SK-N-SH (cell line): ENCODE measurements at regions not wholly inside any gene's neighbourhood (a gene's known extent, or its start where the extent isn't known, plus 50 kb on each side); places are given as distances from the start of the nearest gene placed in this dataset.

Source experiments
- CTCF ChIA-PET: fragments of 300-600, 350-600 bp; formaldehyde crosslinking; extraction: SDS; loops from one replicate; lab custom pipeline; 2021; lab: Yijun Ruan, JAX
- POLR2A ChIA-PET: fragments of 350-600 bp; sonication (Branson Sonifier 250); formaldehyde crosslinking; extraction: SDS; loops from one replicate; lab custom pipeline; 2020; ENCODE audit warnings: antibody characterized with exemption, inconsistent platforms; lab: Yijun Ruan, JAX
- DNase-seq: peaks from one replicate; pipeline ENCODE4 v3.0.0; 2012
- H2AFZ ChIP-seq: fragments of 200-600 bp; sonication (generic); 2 replicates; pipeline ENCODE4 v1.8.1; 2016; ENCODE audit warnings: antibody characterized with exemption, mild to moderate bottlenecking, low read depth
- H3F3A ChIP-seq: fragments of 200-600 bp; sonication (generic); replicated peaks from 2 replicates; pipeline ENCODE3; 2016; ENCODE audit warnings: antibody characterized with exemption, mild to moderate bottlenecking; ENCODE audit not compliant: insufficient read depth
- H3K27ac ChIP-seq, 2 experiments: fragments of 200-500 bp in 1 of 2; fragments of 200-600 bp in 1 of 2; sonication (Bioruptor generic) in 1 of 2; sonication (generic), shearing (Covaris generic) in 1 of 2; 2 replicates each; pipeline versions ENCODE4 v1.5.1 to v1.6.1; 2014 to 2016; ENCODE audit warnings: low read depth in 2 of 2, inconsistent platforms in 1 of 2, low read length in 1 of 2, mild to moderate bottlenecking in 1 of 2, mixed read lengths in 1 of 2
- H3K27me3 ChIP-seq: fragments of 200-600 bp; sonication (generic), shearing (Covaris generic); 2 replicates; pipeline ENCODE4 v1.6.1; 2016; ENCODE audit warnings: mixed run types; ENCODE audit not compliant: insufficient read depth
- H3K36me3 ChIP-seq, 2 experiments: fragments of 200-500 bp in 1 of 2; fragments of 200-600 bp in 1 of 2; sonication (Bioruptor generic) in 1 of 2; sonication (generic) in 1 of 2; replicated peaks in 1 of 2; 2 replicates each; pipeline versions ENCODE3 to v1.5.1; 2014 to 2016; ENCODE audit warnings: low read length in 1 of 2, mild to moderate bottlenecking in 1 of 2; ENCODE audit not compliant: insufficient read depth in 2 of 2, control insufficient read depth in 1 of 2
- H3K4me1 ChIP-seq, 2 experiments: fragments of 200-500 bp in 1 of 2; fragments of 200-600 bp in 1 of 2; sonication (Bioruptor generic) in 1 of 2; sonication (generic), shearing (Covaris generic) in 1 of 2; 2 replicates each; pipeline versions ENCODE4 v1.5.1 to v1.6.1; 2014 to 2016; ENCODE audit warnings: low read depth in 1 of 2, low read length in 1 of 2, mixed run types in 1 of 2; ENCODE audit not compliant: insufficient read depth in 2 of 2, control insufficient read depth in 1 of 2
- H3K4me2 ChIP-seq: fragments of 200-600 bp; sonication (generic), shearing (Covaris generic); 2 replicates; pipeline ENCODE4 v1.6.1; 2017; ENCODE audit warnings: mixed run types
- H3K4me3 ChIP-seq, 2 experiments: fragments of 200-500 bp in 1 of 2; fragments of 200-600 bp in 1 of 2; sonication (Bioruptor generic) in 1 of 2; sonication (generic), shearing (Covaris generic) in 1 of 2; 2 replicates each; pipeline versions ENCODE4 v1.5.1 to v1.8.1; 2014 to 2016; ENCODE audit warnings: low read depth in 2 of 2, inconsistent platforms in 1 of 2, low read length in 1 of 2, mild to moderate bottlenecking in 1 of 2, mixed read lengths in 1 of 2, moderate library complexity in 1 of 2
- H3K79me2 ChIP-seq: fragments of 200-600 bp; sonication (generic); 2 replicates; pipeline ENCODE4 v1.8.1; 2017; ENCODE audit warnings: mild to moderate bottlenecking; ENCODE audit not compliant: insufficient read depth
- H3K9ac ChIP-seq: fragments of 200-600 bp; sonication (generic); 2 replicates; pipeline ENCODE4 v1.6.1; 2017; ENCODE audit warnings: mixed run types
- H3K9me2 ChIP-seq: fragments of 200-600 bp; sonication (generic); 2 replicates; pipeline ENCODE4 v1.6.1; 2017; ENCODE audit warnings: mixed run types
- H3K9me3 ChIP-seq: fragments of 200-600 bp; sonication (generic); 2 replicates; pipeline ENCODE4 v1.6.1; 2017; ENCODE audit warnings: mixed run types, mild to moderate bottlenecking, moderate library complexity
- H4K20me1 ChIP-seq: fragments of 200-600 bp; sonication (generic); 2 replicates; pipeline ENCODE4 v1.6.1; 2017; ENCODE audit warnings: mild to moderate bottlenecking, mixed run types; ENCODE audit not compliant: insufficient read depth
- CHD2 ChIP-seq: fragments of 150-350 bp; IDR thresholded peaks from 2 replicates; pipeline ENCODE4 v1.6.1; 2018; ENCODE audit warnings: low read length; ENCODE audit not compliant: partially characterized antibody
- EP300 ChIP-seq, 2 experiments: IDR thresholded peaks; 2 replicates each; pipeline versions ENCODE4 v1.4.0 to v1.6.1; 2012; ENCODE audit warnings: borderline replicate concordance in 1 of 2, low read depth in 1 of 2, low read length in 1 of 2
- EZH2phosphoT487 ChIP-seq: fragments of 200-600 bp; sonication (generic); IDR thresholded peaks from 2 replicates; pipeline ENCODE4 v1.6.1; 2017; ENCODE audit warnings: low read depth, mixed run types, mild to moderate bottlenecking, antibody characterized with exemption, moderate library complexity, borderline replicate concordance
- FOSL2 ChIP-seq: IDR thresholded peaks from 2 replicates; pipeline ENCODE4 v1.4.0; 2012; ENCODE audit warnings: low read depth, mild to moderate bottlenecking, moderate library complexity, borderline replicate concordance
- FOXJ3 ChIP-seq: sonication (generic); formaldehyde crosslinking; IDR thresholded peaks from 2 replicates; pipeline ENCODE4 v1.5.1; 2020; ENCODE audit warnings: mild to moderate bottlenecking, missing genetic modification reagents
- FOXM1 ChIP-seq: IDR thresholded peaks from 2 replicates; pipeline ENCODE4 v1.4.0; 2012; ENCODE audit warnings: low read depth, mild to moderate bottlenecking
- JUND ChIP-seq: IDR thresholded peaks from 2 replicates; pipeline ENCODE4 v1.4.0; 2012
- MXI1 ChIP-seq: IDR thresholded peaks from 2 replicates; pipeline ENCODE4 v1.6.1; 2012; ENCODE audit warnings: mild to moderate bottlenecking, low read depth, low read length, improper control_type of control experiment
- NRF1 ChIP-seq: IDR thresholded peaks from 2 replicates; pipeline ENCODE4 v1.6.1; 2012; ENCODE audit warnings: low read depth, mild to moderate bottlenecking, low read length
- RCOR1 ChIP-seq: fragments of 150-350 bp; IDR thresholded peaks from 2 replicates; pipeline ENCODE4 v1.6.1; 2017; ENCODE audit warnings: antibody characterized with exemption, low read length
- RFX5 ChIP-seq: IDR thresholded peaks from 2 replicates; pipeline ENCODE4 v1.6.1; 2012; ENCODE audit warnings: mild to moderate bottlenecking, improper control_type of control experiment, low read length
- RXRA ChIP-seq: IDR thresholded peaks from 2 replicates; pipeline ENCODE4 v1.4.0; 2012; ENCODE audit warnings: low read depth, mild to moderate bottlenecking, borderline replicate concordance
- SIN3A ChIP-seq: IDR thresholded peaks from 2 replicates; pipeline ENCODE4 v1.6.1; 2012; ENCODE audit warnings: low read depth, mild to moderate bottlenecking, low read length, moderate library complexity, borderline replicate concordance
- TCF12 ChIP-seq: IDR thresholded peaks from 2 replicates; pipeline ENCODE4 v1.4.0; 2012
- TEAD4 ChIP-seq: IDR thresholded peaks from 2 replicates; pipeline ENCODE4 v1.4.0; 2012; ENCODE audit warnings: mild to moderate bottlenecking, borderline replicate concordance; ENCODE audit not compliant: insufficient read depth
- YY1 ChIP-seq: IDR thresholded peaks from 2 replicates; pipeline ENCODE4 v1.4.0; 2012; ENCODE audit warnings: low read depth, mild to moderate bottlenecking
- WGBS: methylation state at CpG from one replicate; pipeline ENCODE4 v1.1.6; 2017; ENCODE audit warnings: low lambda C conversion rate; 5-methylcytosine and 5-hydroxymethylcytosine counted together
- TF ChIP-seq, protein P1 (sequence below): IDR thresholded peaks from 2 replicates; pipeline ENCODE4 v1.4.0; 2012; ENCODE audit warnings: low read depth
- TF ChIP-seq, protein P2 (sequence below): IDR thresholded peaks from 2 replicates; pipeline ENCODE4 v1.4.0; 2012; ENCODE audit warnings: low read depth, borderline replicate concordance
- TF ChIP-seq, protein P3 (sequence below): fragments of 150-350 bp; IDR thresholded peaks from 2 replicates; pipeline ENCODE4 v1.6.1; 2017; ENCODE audit warnings: antibody characterized with exemption, low read length, low read depth, borderline replicate concordance
- TF ChIP-seq, protein P4 (sequence below): IDR thresholded peaks from 2 replicates; pipeline ENCODE4 v1.6.1; 2012; ENCODE audit warnings: mild to moderate bottlenecking, low read depth, low read length, moderate library complexity

DNA sequence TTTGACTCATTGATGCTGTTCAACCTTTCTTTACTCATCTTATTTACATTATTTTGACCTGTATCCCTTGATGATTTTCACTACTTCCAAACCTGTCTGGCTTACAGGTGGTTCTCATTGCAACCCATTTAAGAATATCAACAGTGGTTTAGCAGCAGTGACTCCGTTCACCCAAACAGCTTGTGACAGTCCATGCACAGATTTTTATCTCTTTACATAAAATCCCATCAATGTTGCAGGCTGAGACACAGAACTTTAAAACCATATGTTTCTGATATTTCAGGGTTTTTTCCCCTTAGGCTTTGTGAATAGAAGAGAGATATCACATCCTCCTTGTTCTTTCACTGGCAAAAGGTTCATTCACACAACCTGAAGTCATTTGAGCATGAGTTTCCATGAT lies 149.1 kb upstream of the CDIN1 start (continued):
- no peak for TF ChIP-seq RXRA
- TF ChIP-seq, protein P1, sequence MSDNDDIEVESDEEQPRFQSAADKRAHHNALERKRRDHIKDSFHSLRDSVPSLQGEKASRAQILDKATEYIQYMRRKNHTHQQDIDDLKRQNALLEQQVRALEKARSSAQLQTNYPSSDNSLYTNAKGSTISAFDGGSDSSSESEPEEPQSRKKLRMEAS = no peak
- TF ChIP-seq MXI1 = peak; percentile 49; the same call in 1 of the 2 replicates
- TF ChIP-seq RCOR1 = peak; percentile 81; the same call in 1 of the 2 replicates
- TF ChIP-seq SIN3A = no peak
- TF ChIP-seq NRF1 = no peak
- no peak for TF ChIP-seq FOXM1
- TF ChIP-seq CHD2 = peak; percentile 74

DNA sequence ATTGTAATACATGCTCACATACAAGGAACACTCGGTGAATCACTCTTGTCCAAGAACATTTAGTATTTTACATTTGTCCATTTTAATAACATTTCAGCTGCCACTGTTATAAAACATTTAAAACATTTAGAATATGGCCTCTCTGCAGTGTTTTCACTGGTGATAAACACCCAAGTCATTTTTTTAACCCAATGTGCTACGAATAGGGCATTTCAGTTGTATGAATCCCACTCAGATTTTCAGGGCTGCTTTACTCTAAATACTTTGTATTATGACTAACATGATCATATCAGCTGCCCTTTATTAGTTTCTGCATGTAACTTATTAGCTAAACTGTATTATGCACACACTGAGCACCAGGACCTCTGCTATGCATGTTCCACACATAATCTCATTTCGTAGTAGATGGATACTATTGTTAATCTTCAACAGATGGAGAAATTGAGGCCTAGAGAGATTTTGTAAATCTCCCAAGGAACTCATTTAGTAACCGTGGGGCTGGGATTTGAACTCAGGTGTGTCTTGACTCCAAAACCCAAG lies 148.6 kb upstream of the CDIN1 start:
- H3K9me2 ChIP-seq = no peaks in the 10 kb centered on the region
- H3K27me3 ChIP-seq = no peaks in the 10 kb centered on the region
- H3K79me2 ChIP-seq = no peaks in the 10 kb centered on the region
- DNase-seq = peak; percentile 15
- peak overlapping the region; percentile 83 to 99 for H3K27ac ChIP-seq
- WGBS = 39% methylated on average over 4 of the region's 4 CpGs
- no peak overlapping the region for H3K4me2 ChIP-seq
- TF ChIP-seq NRF1 (no peak), TCF12 (peak; percentile 50; the same call in 1 of the 2 replicates), EP300 (IDR thresholded peaks at IDR 0.05; ENCODE audit: borderline replicate concordance in 1 of 2, low read depth in 1 of 2, low read length in 1 of 2) (peak; percentile 33 to 74; a peak in 2 of 4 replicates), RFX5 (no peak), TEAD4 (no peak), CHD2 (peak; percentile 44), FOXJ3 (no peak), JUND (0 out of 2 replicates have a peak, but pooled peaks have one; percentile 20), RCOR1 (peak; percentile 86)
- TF ChIP-seq, protein P2, sequence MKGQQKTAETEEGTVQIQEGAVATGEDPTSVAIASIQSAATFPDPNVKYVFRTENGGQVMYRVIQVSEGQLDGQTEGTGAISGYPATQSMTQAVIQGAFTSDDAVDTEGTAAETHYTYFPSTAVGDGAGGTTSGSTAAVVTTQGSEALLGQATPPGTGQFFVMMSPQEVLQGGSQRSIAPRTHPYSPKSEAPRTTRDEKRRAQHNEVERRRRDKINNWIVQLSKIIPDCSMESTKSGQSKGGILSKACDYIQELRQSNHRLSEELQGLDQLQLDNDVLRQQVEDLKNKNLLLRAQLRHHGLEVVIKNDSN = no peak
- no peaks in the 10 kb centered on the region for H3K9me3 ChIP-seq
- peak overlapping the region; percentile 8; the same call in 1 of the 2 replicates for H2AFZ ChIP-seq
- no peak overlapping the region for H3K4me3 ChIP-seq
- H3K4me1 ChIP-seq = peaks cover 17 to 25% of the 10 kb centered on the region in 2 experiments
- ChIA-PET CTCF (interaction anchor here (0.8 to 1.4 kb wide), 2 partner anchors 673 to 679 kb away, joined by 3 to 4 read pairs; no protein-coding TSS in a partner anchor), POLR2A (no interaction called here)
- peaks cover 36% of the 10 kb centered on the region for H3F3A ChIP-seq
- no peak overlapping the region for H3K9ac ChIP-seq
- no peaks in the 10 kb centered on the region for H3K36me3 ChIP-seq
- H4K20me1 ChIP-seq = no peaks in the 10 kb centered on the region

DNA sequence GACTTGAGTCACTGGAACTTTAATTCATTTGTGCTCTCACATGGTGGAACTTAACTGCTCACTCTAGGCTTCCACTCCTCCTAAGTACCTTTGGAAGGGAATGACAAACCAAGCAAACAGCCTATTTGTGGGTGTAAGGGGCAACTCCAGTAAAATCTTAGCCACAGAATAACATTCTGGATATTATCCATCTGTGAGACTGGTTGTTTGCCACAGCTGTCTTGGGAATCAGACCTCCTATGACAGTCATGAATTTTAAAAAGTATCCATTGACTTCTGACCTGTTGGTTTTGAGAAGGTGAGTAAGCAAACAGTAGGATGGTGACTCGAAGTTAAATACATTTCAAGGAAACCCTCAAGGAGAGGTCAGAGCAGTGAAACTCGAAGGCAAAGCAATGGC lies 147.3 kb upstream of the CDIN1 start:
- Histone ChIP-seq H2AFZ (0 out of 2 replicates have a peak overlapping the region, but pooled peaks have one; percentile 45), H3K27me3 (no peaks in the 10 kb centered on the region), H3K9me3 (no peaks in the 10 kb centered on the region), H3K4me2 (no peak overlapping the region), H3K4me3 (no peak overlapping the region), H3K36me3 (no peaks in the 10 kb centered on the region), H4K20me1 (no peaks in the 10 kb centered on the region), H3K9me2 (no peaks in the 10 kb centered on the region), H3K4me1 (peaks cover 17 to 25% of the 10 kb centered on the region in 2 experiments), H3F3A (peaks cover 36% of the 10 kb centered on the region), H3K9ac (no peak overlapping the region), H3K79me2 (no peaks in the 10 kb centered on the region), H3K27ac (peak overlapping the region in 1 of 2 experiments; percentile 99; a peak in 3 of 4 replicates)
- 46% methylated on average over 2 of the region's 2 CpGs for WGBS
- DNase-seq = no peak
- POLR2A ChIA-PET = no interaction called here
- CTCF ChIA-PET = no interaction called here
- TF ChIP-seq SIN3A (no peak), EZH2phosphoT487 (no peak), YY1 (no peak), EP300 (IDR thresholded peaks at IDR 0.05; ENCODE audit: borderline replicate concordance in 1 of 2, low read depth in 1 of 2, low read length in 1 of 2) (peak in 1 of 2 experiments; percentile 75; a peak in 1 of 4 replicates), FOSL2 (peak; percentile 47; the same call in 1 of the 2 replicates)
- TF ChIP-seq, protein P3, sequence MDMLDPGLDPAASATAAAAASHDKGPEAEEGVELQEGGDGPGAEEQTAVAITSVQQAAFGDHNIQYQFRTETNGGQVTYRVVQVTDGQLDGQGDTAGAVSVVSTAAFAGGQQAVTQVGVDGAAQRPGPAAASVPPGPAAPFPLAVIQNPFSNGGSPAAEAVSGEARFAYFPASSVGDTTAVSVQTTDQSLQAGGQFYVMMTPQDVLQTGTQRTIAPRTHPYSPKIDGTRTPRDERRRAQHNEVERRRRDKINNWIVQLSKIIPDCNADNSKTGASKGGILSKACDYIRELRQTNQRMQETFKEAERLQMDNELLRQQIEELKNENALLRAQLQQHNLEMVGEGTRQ = no peak
- TF ChIP-seq, protein P4, sequence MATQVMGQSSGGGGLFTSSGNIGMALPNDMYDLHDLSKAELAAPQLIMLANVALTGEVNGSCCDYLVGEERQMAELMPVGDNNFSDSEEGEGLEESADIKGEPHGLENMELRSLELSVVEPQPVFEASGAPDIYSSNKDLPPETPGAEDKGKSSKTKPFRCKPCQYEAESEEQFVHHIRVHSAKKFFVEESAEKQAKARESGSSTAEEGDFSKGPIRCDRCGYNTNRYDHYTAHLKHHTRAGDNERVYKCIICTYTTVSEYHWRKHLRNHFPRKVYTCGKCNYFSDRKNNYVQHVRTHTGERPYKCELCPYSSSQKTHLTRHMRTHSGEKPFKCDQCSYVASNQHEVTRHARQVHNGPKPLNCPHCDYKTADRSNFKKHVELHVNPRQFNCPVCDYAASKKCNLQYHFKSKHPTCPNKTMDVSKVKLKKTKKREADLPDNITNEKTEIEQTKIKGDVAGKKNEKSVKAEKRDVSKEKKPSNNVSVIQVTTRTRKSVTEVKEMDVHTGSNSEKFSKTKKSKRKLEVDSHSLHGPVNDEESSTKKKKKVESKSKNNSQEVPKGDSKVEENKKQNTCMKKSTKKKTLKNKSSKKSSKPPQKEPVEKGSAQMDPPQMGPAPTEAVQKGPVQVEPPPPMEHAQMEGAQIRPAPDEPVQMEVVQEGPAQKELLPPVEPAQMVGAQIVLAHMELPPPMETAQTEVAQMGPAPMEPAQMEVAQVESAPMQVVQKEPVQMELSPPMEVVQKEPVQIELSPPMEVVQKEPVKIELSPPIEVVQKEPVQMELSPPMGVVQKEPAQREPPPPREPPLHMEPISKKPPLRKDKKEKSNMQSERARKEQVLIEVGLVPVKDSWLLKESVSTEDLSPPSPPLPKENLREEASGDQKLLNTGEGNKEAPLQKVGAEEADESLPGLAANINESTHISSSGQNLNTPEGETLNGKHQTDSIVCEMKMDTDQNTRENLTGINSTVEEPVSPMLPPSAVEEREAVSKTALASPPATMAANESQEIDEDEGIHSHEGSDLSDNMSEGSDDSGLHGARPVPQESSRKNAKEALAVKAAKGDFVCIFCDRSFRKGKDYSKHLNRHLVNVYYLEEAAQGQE = no peak
